ENCODE measurements at regions not wholly inside any gene's neighbourhood (a gene's known extent, or its start where the extent isn't known, plus 50 kb on each side); places are given as distances from the start of the nearest gene placed in this dataset.

DNA sequence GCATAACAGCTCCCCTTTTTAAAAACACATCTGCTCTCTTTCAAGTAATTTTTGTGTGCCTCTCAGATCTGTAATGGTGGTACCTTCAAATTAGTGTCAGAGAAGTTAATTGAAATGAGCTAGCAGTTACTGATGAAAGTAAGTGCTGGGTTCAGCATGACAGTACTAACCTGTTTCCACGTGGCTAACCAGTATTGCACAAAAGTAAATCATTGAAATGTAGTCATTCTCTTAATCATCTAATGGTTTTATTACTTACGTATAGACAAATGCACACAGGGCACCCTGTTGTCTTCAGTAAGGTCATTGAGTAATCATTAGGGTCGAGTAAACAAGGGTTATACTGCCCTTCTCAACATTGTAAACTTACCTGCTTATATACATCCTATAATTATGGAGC, 157.8 kb upstream of the PRR16 start:
- FAIRE-seq = no peak
- ChIA-PET CTCF (interaction anchor here (0.9 kb wide), 1 partner anchor 384 kb away, joined by 3 read pairs; no protein-coding TSS in a partner anchor), POLR2A (no interaction called here)
- no peak for TF ChIP-seq ZSCAN20 (CRISPR knock-in tag; IDR thresholded peaks at IDR 0.05)
- no peak for TF ChIP-seq HDAC2 (IDR thresholded peaks at IDR 0.05)
- TF ChIP-seq RAD21 (conservative IDR thresholded peaks at IDR 0.05 in 1 of 2, IDR thresholded peaks at IDR 0.05 in 1 of 2) = no peak
- no peak for TF ChIP-seq CHD2 (IDR thresholded peaks at IDR 0.05; ENCODE audit: low read length, partially characterized antibody)
- TF ChIP-seq BHLHE40 (IDR thresholded peaks at IDR 0.05; ENCODE audit: low read depth, low read length) = no peak
- TF ChIP-seq MAZ (IDR thresholded peaks at IDR 0.05; ENCODE audit: borderline replicate concordance, low read depth, low read length) = no peak
- TF ChIP-seq ZFP36 (IDR thresholded peaks at IDR 0.05; ENCODE audit: borderline replicate concordance, partially characterized antibody) = no peak
- TF ChIP-seq GATA3 (IDR thresholded peaks at IDR 0.05; ENCODE audit: borderline replicate concordance) = no peak
- no peak for TF ChIP-seq FOXS1 (CRISPR knock-in tag; IDR thresholded peaks at IDR 0.05)
- TF ChIP-seq RCOR1 (IDR thresholded peaks at IDR 0.05; ENCODE audit: low read depth, low read length) = no peak
- TF ChIP-seq JUNB (IDR thresholded peaks at IDR 0.05) = no peak
- TF ChIP-seq NR3C1 (IDR thresholded peaks at IDR 0.05) = no peak
- TF ChIP-seq, protein P1, sequence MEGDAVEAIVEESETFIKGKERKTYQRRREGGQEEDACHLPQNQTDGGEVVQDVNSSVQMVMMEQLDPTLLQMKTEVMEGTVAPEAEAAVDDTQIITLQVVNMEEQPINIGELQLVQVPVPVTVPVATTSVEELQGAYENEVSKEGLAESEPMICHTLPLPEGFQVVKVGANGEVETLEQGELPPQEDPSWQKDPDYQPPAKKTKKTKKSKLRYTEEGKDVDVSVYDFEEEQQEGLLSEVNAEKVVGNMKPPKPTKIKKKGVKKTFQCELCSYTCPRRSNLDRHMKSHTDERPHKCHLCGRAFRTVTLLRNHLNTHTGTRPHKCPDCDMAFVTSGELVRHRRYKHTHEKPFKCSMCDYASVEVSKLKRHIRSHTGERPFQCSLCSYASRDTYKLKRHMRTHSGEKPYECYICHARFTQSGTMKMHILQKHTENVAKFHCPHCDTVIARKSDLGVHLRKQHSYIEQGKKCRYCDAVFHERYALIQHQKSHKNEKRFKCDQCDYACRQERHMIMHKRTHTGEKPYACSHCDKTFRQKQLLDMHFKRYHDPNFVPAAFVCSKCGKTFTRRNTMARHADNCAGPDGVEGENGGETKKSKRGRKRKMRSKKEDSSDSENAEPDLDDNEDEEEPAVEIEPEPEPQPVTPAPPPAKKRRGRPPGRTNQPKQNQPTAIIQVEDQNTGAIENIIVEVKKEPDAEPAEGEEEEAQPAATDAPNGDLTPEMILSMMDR (IDR thresholded peaks at IDR 0.05) = no peak
- TF ChIP-seq, protein P2, sequence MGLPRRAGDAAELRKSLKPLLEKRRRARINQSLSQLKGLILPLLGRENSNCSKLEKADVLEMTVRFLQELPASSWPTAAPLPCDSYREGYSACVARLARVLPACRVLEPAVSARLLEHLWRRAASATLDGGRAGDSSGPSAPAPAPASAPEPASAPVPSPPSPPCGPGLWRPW (IDR thresholded peaks at IDR 0.05) = no peak
- no peak for TF ChIP-seq ELK1 (IDR thresholded peaks at IDR 0.05; ENCODE audit: low read depth, low read length)
- no peak for TF ChIP-seq HMGXB4 (CRISPR knock-in tag; IDR thresholded peaks at IDR 0.05; ENCODE audit: borderline replicate concordance)
- no peak for TF ChIP-seq KDM1A (IDR thresholded peaks at IDR 0.05; ENCODE audit: low read depth)
- TF ChIP-seq KDM5A (IDR thresholded peaks at IDR 0.05) = no peak
- no peak for TF ChIP-seq JUN (IDR thresholded peaks at IDR 0.05)
- Histone ChIP-seq H3K9me3 (no peaks in the 10 kb centered on the region), H3K4me1 (no peaks in the 10 kb centered on the region), H3K27ac (no peak overlapping the region), H3K4me2 (no peak overlapping the region), H3K4me3 (no peak overlapping the region)
- WGBS (ENCODE audit: missing lambda C conversion rate) = 25% methylated on average over 3 of the region's 3 CpGs
- ATAC-seq = no peak
- DNase-seq (ENCODE audit: low read depth in 1 of 2, low spot score in 1 of 2) = no peak

DNA sequence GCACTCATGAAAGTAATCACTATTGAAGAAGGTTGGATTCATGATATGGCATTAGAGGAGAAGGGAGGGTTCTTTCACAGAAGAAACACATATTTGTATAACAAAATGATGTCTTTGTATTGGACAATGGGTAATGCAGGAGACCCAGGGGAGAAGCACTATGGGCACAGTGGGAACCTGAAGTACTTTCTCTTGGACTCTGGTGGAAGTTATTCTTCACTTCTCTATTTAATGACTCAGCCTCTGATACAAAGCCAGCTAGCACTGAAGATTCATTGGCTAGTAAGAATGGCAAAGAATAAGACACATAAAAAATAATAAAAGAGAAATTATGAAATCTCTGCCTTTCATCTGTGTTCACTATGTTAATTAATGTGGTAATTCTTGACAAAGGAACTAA, 149.9 kb upstream of the PRR16 start:
- Histone ChIP-seq H3K4me2 (no peak overlapping the region), H3K4me1 (no peaks in the 10 kb centered on the region), H3K27ac (no peak overlapping the region), H3K4me3 (no peak overlapping the region), H3K9me3 (no peaks in the 10 kb centered on the region)
- TF ChIP-seq EP300 (IDR thresholded peaks at IDR 0.05) = no peak
- no peak for TF ChIP-seq JUNB (IDR thresholded peaks at IDR 0.05)
- TF ChIP-seq EHMT2 (IDR thresholded peaks at IDR 0.05; ENCODE audit: low read depth) = no peak
- TF ChIP-seq KDM5A (IDR thresholded peaks at IDR 0.05) = no peak
- no peak for TF ChIP-seq CHD4 (IDR thresholded peaks at IDR 0.05; ENCODE audit: borderline replicate concordance)
- TF ChIP-seq, protein P1 (IDR thresholded peaks at IDR 0.05) = no peak
- no peak for TF ChIP-seq SMC3 (IDR thresholded peaks at IDR 0.05)
- TF ChIP-seq TP53 (CRISPR knock-in tag; IDR thresholded peaks at IDR 0.05) = no peak
- TF ChIP-seq MYC (IDR thresholded peaks at IDR 0.05; ENCODE audit: borderline replicate concordance, low read length) = no peak
- TF ChIP-seq MAFK (IDR thresholded peaks at IDR 0.05; ENCODE audit: partially characterized antibody) = no peak
- no peak for TF ChIP-seq ELK1 (IDR thresholded peaks at IDR 0.05; ENCODE audit: low read depth, low read length)
- no peak for TF ChIP-seq FOXS1 (CRISPR knock-in tag; IDR thresholded peaks at IDR 0.05)
- no peak for TF ChIP-seq HDAC2 (IDR thresholded peaks at IDR 0.05)
- TF ChIP-seq POLR2A (IDR thresholded peaks at IDR 0.05; ENCODE audit: low read length) = no peak
- CTCF ChIA-PET = no interaction called here
- ATAC-seq (no peak), DNase-seq (ENCODE audit: low read depth in 1 of 2, low spot score in 1 of 2) (no peak), FAIRE-seq (no peak)
- POLR2A ChIA-PET = no interaction called here

Data from A549 (cell line).